SU-DHL-6 (cell line): ENCODE measurements at regions not wholly inside any gene's neighbourhood (a gene's known extent, or its start where the extent isn't known, plus 50 kb on each side); places are given as distances from the start of the nearest gene placed in this dataset.

Experiments
- H2AFZ ChIP-seq: fragments of 200-600 bp; sonication (generic); 2 replicates; pipeline ENCODE4 v1.6.1; 2014; ENCODE audit warnings: low read depth, mild to moderate bottlenecking, moderate library complexity, mixed read lengths, antibody characterized with exemption, low read length; ENCODE audit not compliant: severe bottlenecking
- H3F3A ChIP-seq: fragments of 200-600 bp; shearing (Covaris generic); 2 replicates; pipeline ENCODE4 v1.6.0; 2016; ENCODE audit warnings: antibody characterized with exemption, mild to moderate bottlenecking; ENCODE audit not compliant: insufficient read depth
- H3K27ac ChIP-seq: fragments of 200-600 bp; sonication (generic); 2 replicates; pipeline ENCODE4 v1.5.1; 2016; ENCODE audit warnings: low read depth, mild to moderate bottlenecking, low read length, moderate library complexity, mixed read lengths
- H3K27me3 ChIP-seq: fragments of 200-600 bp; sonication (generic), shearing (Covaris generic); 2 replicates; pipeline ENCODE4 v1.6.0; 2014; ENCODE audit warnings: mild to moderate bottlenecking, low read length
- H3K36me3 ChIP-seq: fragments of 200-600 bp; sonication (generic); 2 replicates; pipeline ENCODE4 v1.6.1; 2014; ENCODE audit warnings: mild to moderate bottlenecking, low read length, mixed read lengths
- H3K4me2 ChIP-seq: fragments of 300-600, 200-600 bp; shearing (Covaris generic), sonication (generic); 2 replicates; pipeline ENCODE4 v1.6.0; 2014; ENCODE audit warnings: low read length, low read depth, mild to moderate bottlenecking; ENCODE audit not compliant: poor library complexity, severe bottlenecking
- H3K4me3 ChIP-seq: fragments of 200-600 bp; sonication (generic); 2 replicates; pipeline ENCODE4 v1.5.1; 2014; ENCODE audit warnings: antibody characterized with exemption, low read length, mild to moderate bottlenecking, mixed read lengths; ENCODE audit not compliant: insufficient read depth, poor library complexity, severe bottlenecking
- H3K79me2 ChIP-seq: fragments of 200-600 bp; sonication (generic); 2 replicates; pipeline ENCODE4 v1.6.1; 2014; ENCODE audit warnings: mild to moderate bottlenecking, low read length, moderate library complexity; ENCODE audit not compliant: insufficient read depth
- H3K9ac ChIP-seq: fragments of 200-600 bp; sonication (generic); 2 replicates; pipeline ENCODE4 v1.7.0; 2014; ENCODE audit warnings: mild to moderate bottlenecking, low read length
- H3K9me2 ChIP-seq: fragments of 200-600 bp; sonication (generic); replicated peaks from 2 replicates; pipeline ENCODE4 v1.6.1; 2014; ENCODE audit warnings: low read length; ENCODE audit not compliant: insufficient read depth
- H3K9me3 ChIP-seq: fragments of 200-600 bp; sonication (generic); 2 replicates; pipeline ENCODE4 v1.6.1; 2014; ENCODE audit warnings: low read length, mixed read lengths; ENCODE audit not compliant: insufficient read depth
- H4K20me1 ChIP-seq: fragments of 200-600 bp; sonication (generic); 2 replicates; pipeline ENCODE4 v1.6.1; 2014; ENCODE audit warnings: low read depth, mild to moderate bottlenecking, antibody characterized with exemption, low read length, moderate library complexity, mixed read lengths
- EZH2phosphoT487 ChIP-seq: fragments of 200-600 bp; sonication (generic), shearing (Covaris generic); conservative IDR thresholded peaks from 2 replicates; pipeline ENCODE4 v1.6.1; 2018; ENCODE audit warnings: mild to moderate bottlenecking, antibody characterized with exemption, low read length, moderate library complexity, mixed read lengths
- TF ChIP-seq, protein P1 (sequence below): fragments of 200-600 bp; sonication (generic); IDR thresholded peaks from one replicate; pipeline ENCODE4 v1.5.1; 2017; ENCODE audit warnings: antibody characterized with exemption, mild to moderate bottlenecking, low read length, moderate library complexity; ENCODE audit not compliant: insufficient read depth, poor library complexity, severe bottlenecking

DNA sequence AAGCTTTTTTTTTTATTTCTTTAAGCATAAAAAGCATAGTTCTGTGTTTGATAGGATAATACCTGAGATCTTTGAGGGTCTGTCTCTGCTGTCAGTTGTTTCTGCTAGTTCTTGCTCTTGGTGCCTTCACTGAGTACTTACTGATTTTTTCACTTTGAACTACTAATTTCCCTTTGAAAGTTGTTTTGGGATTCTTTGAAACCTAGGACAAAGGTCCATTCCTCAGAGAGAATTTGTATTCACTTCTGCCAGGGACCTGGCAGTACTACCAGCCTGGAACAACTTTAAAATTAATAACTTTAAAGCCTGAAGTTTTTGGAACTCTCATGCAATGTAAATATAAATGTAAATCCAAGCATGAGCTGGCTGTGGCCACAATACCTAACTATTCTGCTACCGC, 190.1 kb downstream of the TM2D1 start:
- Histone ChIP-seq H3K4me2 (no peak overlapping the region), H3K36me3 (no peaks in the 10 kb centered on the region), H3K9me3 (no peaks in the 10 kb centered on the region), H3K9ac (no peak overlapping the region), H3K79me2 (no peaks in the 10 kb centered on the region), H3K27ac (no peak overlapping the region), H3K4me3 (no peak overlapping the region), H4K20me1 (no peaks in the 10 kb centered on the region), H3K27me3 (no peaks in the 10 kb centered on the region), H3K9me2 (no peaks in the 10 kb centered on the region), H3F3A (no peaks in the 10 kb centered on the region), H2AFZ (no peak overlapping the region)
- TF ChIP-seq EZH2phosphoT487, result no peak
- TF ChIP-seq, protein P1, sequence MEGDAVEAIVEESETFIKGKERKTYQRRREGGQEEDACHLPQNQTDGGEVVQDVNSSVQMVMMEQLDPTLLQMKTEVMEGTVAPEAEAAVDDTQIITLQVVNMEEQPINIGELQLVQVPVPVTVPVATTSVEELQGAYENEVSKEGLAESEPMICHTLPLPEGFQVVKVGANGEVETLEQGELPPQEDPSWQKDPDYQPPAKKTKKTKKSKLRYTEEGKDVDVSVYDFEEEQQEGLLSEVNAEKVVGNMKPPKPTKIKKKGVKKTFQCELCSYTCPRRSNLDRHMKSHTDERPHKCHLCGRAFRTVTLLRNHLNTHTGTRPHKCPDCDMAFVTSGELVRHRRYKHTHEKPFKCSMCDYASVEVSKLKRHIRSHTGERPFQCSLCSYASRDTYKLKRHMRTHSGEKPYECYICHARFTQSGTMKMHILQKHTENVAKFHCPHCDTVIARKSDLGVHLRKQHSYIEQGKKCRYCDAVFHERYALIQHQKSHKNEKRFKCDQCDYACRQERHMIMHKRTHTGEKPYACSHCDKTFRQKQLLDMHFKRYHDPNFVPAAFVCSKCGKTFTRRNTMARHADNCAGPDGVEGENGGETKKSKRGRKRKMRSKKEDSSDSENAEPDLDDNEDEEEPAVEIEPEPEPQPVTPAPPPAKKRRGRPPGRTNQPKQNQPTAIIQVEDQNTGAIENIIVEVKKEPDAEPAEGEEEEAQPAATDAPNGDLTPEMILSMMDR, result no peak

DNA sequence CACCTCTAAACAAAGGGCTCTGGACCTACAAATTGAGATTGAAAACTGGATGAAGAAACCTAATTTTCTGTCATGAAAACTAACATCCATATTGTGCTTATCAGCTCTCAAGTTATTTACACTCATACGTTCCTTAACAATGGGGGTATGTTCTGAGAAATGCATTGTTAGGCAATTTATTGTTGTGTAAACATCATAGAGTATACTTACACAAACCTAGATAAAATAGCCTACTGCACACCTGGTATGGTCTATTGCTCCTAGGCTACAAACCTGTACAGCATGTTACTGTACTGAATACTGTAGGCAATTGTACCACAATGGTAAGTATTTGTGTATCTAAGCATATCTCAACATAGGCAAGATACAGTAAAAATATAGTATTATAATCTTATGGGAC, 191.4 kb downstream of the TM2D1 start:
- H3K4me3 ChIP-seq, result no peak overlapping the region
- H3K27ac ChIP-seq, result no peak overlapping the region
- no peak overlapping the region for H3K9ac ChIP-seq
- no peaks in the 10 kb centered on the region for H3K9me3 ChIP-seq
- TF ChIP-seq EZH2phosphoT487, result no peak
- TF ChIP-seq, protein P1, result no peak
- no peaks in the 10 kb centered on the region for H3K27me3 ChIP-seq
- no peaks in the 10 kb centered on the region for H4K20me1 ChIP-seq
- H3K9me2 ChIP-seq, result no peaks in the 10 kb centered on the region
- H3K79me2 ChIP-seq, result no peaks in the 10 kb centered on the region
- no peak overlapping the region for H3K4me2 ChIP-seq
- H3K36me3 ChIP-seq, result no peaks in the 10 kb centered on the region
- H3F3A ChIP-seq, result no peaks in the 10 kb centered on the region
- H2AFZ ChIP-seq, result no peak overlapping the region

DNA sequence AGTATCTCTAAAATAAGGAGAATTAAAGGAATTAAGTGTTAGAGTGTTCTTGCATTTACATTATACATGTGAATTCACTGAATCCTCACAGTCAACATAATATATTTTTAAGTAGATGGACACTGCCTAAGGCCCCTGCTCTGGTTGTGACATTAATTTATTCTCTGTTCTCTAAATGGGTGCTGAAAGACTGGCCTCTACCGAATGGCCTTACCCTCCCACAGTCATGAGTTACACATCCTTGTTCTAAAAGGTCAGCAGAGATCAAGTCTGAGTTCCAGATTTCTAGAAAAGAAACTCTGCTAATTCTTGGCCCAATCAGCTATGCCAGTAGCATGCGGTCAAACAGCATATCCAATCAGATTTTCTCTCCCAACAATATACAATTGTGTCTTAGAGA, 193.2 kb downstream of the TM2D1 start:
- Histone ChIP-seq H3F3A (no peaks in the 10 kb centered on the region), H3K27ac (no peak overlapping the region), H3K4me2 (no peak overlapping the region), H2AFZ (no peak overlapping the region), H3K27me3 (no peaks in the 10 kb centered on the region), H3K9ac (no peak overlapping the region), H4K20me1 (no peaks in the 10 kb centered on the region), H3K9me3 (no peaks in the 10 kb centered on the region), H3K79me2 (no peaks in the 10 kb centered on the region), H3K4me3 (no peak overlapping the region), H3K36me3 (no peaks in the 10 kb centered on the region), H3K9me2 (no peaks in the 10 kb centered on the region)
- no peak for TF ChIP-seq EZH2phosphoT487
- TF ChIP-seq, protein P1, result no peak

GRCh38 chr1:61523893-61524605, 200.9 kb downstream of the TM2D1 start:
- H3K4me3 ChIP-seq, result no peak overlapping the region
- no peak for TF ChIP-seq EZH2phosphoT487
- TF ChIP-seq, protein P1, result no peak
- no peaks in the 10 kb centered on the region for H3K36me3 ChIP-seq
- H3K9me2 ChIP-seq, result no peaks in the 10 kb centered on the region
- H3K4me2 ChIP-seq, result no peak overlapping the region
- no peak overlapping the region for H3K27ac ChIP-seq
- H3K9me3 ChIP-seq, result no peaks in the 10 kb centered on the region
- H3F3A ChIP-seq, result no peaks in the 10 kb centered on the region
- H4K20me1 ChIP-seq, result no peaks in the 10 kb centered on the region
- no peak overlapping the region for H3K9ac ChIP-seq
- H2AFZ ChIP-seq, result no peak overlapping the region
- H3K27me3 ChIP-seq, result no peaks in the 10 kb centered on the region
- no peaks in the 10 kb centered on the region for H3K79me2 ChIP-seq
